HepG2 (cell line): ENCODE measurements at regions not wholly inside any gene's neighbourhood (a gene's known extent, or its start where the extent isn't known, plus 50 kb on each side); places are given as distances from the start of the nearest gene placed in this dataset.

Experiments used
- ATAC-seq: fragments of 200-7000 bp; cut with Tn5 transposase; 3 replicates; pipeline ENCODE4 v1.9.1; 2020; ENCODE audit warnings: mild to moderate bottlenecking, moderate library complexity
- BruUV-seq: library from RNA; stranded (reverse); fragments of 400-500 nt; replicated peaks from 2 replicates; lab custom pipeline; 2021; lab: Mats Ljungman, UMichigan
- CTCF ChIA-PET: fragments of 300-600 bp; formaldehyde crosslinking; extraction: SDS; loops from one replicate; lab custom pipeline; 2021; ENCODE audit warnings: low total read pairs, inconsistent platforms, low intra/inter-chr PET ratio; lab: Yijun Ruan, JAX
- POLR2A ChIA-PET: fragments of 350-600 bp; sonication (Branson Sonifier 250); formaldehyde crosslinking; loops from one replicate; lab custom pipeline; 2020; ENCODE audit warnings: antibody characterized with exemption, inconsistent platforms; lab: Yijun Ruan, JAX
- DNase-seq: peaks from one replicate; pipeline ENCODE4 v3.0.0-alpha.2; 2015; ENCODE audit warnings: low spot score
- FAIRE-seq: peaks from 3 replicates; lab custom pipeline; 2011; peaks lifted over from hg19 to GRCh38; lab: Jason Lieb, UNC
- H2AFZ ChIP-seq: one replicate; pipeline ENCODE4 v1.6.1; 2011; ENCODE audit warnings: low read length, inconsistent platforms
- H3K27ac ChIP-seq: fragments of 300-600 bp; 3 replicates; pipeline ENCODE4 v1.8.0; 2011; ENCODE audit warnings: mixed run types, mild to moderate bottlenecking, mixed read lengths, low read length, inconsistent platforms; ENCODE audit not compliant: insufficient read depth; ENCODE audit errors: extremely low read length
- H3K27me3 ChIP-seq, 2 experiments: fragments of 200-600 bp in 1 of 2; 2 replicates in 1 of 2; 3 replicates in 1 of 2; pipeline versions ENCODE4 v1.6.0 to v1.8.0; 2011; ENCODE audit warnings: low read length in 2 of 2, mild to moderate bottlenecking in 2 of 2, moderate library complexity in 2 of 2, inconsistent platforms in 1 of 2; ENCODE audit not compliant: insufficient read depth in 2 of 2, control insufficient read depth in 1 of 2
- H3K36me3 ChIP-seq, 2 experiments: fragments of 200-600 bp in 1 of 2; replicated peaks in 1 of 2; 2 replicates in 1 of 2; 3 replicates in 1 of 2; pipeline versions ENCODE4 v1.5.1 to v1.8.0; 2011; ENCODE audit warnings: low read length in 2 of 2, inconsistent platforms in 1 of 2; ENCODE audit not compliant: insufficient read depth in 2 of 2, control insufficient read depth in 1 of 2
- H3K4me1 ChIP-seq: 2 replicates; pipeline ENCODE4 v1.5.1; 2012; ENCODE audit warnings: low read length, inconsistent platforms; ENCODE audit not compliant: insufficient read depth
- H3K4me2 ChIP-seq: 2 replicates; pipeline ENCODE4 v1.6.0; 2011; ENCODE audit warnings: low read depth, low read length, inconsistent platforms
- H3K4me3 ChIP-seq, 3 experiments: fragments of 200-600 bp in 1 of 3; sonication (generic), shearing (Covaris generic) in 1 of 3; replicated peaks in 1 of 3; 2 replicates each; pipeline ENCODE4 v1.5.1; 2011 to 2016; ENCODE audit warnings: low read length in 3 of 3, inconsistent platforms in 2 of 3, low read depth in 2 of 3, mild to moderate bottlenecking in 2 of 3, control low read depth in 1 of 3, mixed read lengths in 1 of 3; ENCODE audit not compliant: insufficient read depth in 1 of 3
- H3K79me2 ChIP-seq: one replicate; pipeline ENCODE4 v1.6.1; 2011; ENCODE audit warnings: low read length, inconsistent platforms; ENCODE audit not compliant: insufficient read depth
- H3K9ac ChIP-seq: 2 replicates; pipeline ENCODE4 v1.6.0; 2011; ENCODE audit warnings: mild to moderate bottlenecking, low read depth, low read length, inconsistent platforms; ENCODE audit not compliant: insufficient read depth
- H3K9me3 ChIP-seq: 2 replicates; pipeline ENCODE4 v1.5.1; 2012; ENCODE audit warnings: mild to moderate bottlenecking, low read length
- H4K20me1 ChIP-seq: 2 replicates; pipeline ENCODE4 v1.6.0; 2011; ENCODE audit warnings: inconsistent platforms, mild to moderate bottlenecking, low read length, moderate library complexity; ENCODE audit not compliant: insufficient read depth
- AGO2 ChIP-seq: fragments of 200-400 bp; formaldehyde crosslinking; optimal IDR thresholded peaks from 2 replicates; pipeline ENCODE3; 2017; ENCODE audit warnings: mild to moderate bottlenecking, low read depth, low read length, moderate library complexity
- ARNTL ChIP-seq: sonication (generic); formaldehyde crosslinking; IDR thresholded peaks from 2 replicates; pipeline ENCODE4 v1.4.0; 2020; ENCODE audit warnings: mild to moderate bottlenecking, missing genetic modification reagents
- ETV6 ChIP-seq: sonication (generic); formaldehyde crosslinking; conservative IDR thresholded peaks from 2 replicates; pipeline ENCODE4 v1.4.0; 2020; ENCODE audit warnings: missing genetic modification reagents
- HIVEP1 ChIP-seq: sonication (generic); formaldehyde crosslinking; IDR thresholded peaks from 2 replicates; pipeline ENCODE4 v1.4.0; 2020; ENCODE audit warnings: mild to moderate bottlenecking, missing genetic modification reagents
- ISX ChIP-seq: sonication (generic); formaldehyde crosslinking; conservative IDR thresholded peaks from 2 replicates; pipeline ENCODE4 v1.5.0; 2020; ENCODE audit warnings: missing genetic modification reagents
- KMT2B ChIP-seq: IDR thresholded peaks from 2 replicates; pipeline ENCODE4 v1.6.1; 2016; ENCODE audit warnings: missing genetic modification reagents, missing compliant biosample characterization
- MEIS1 ChIP-seq: sonication (generic); formaldehyde crosslinking; IDR thresholded peaks from 2 replicates; pipeline ENCODE4 v1.9.0; 2021; ENCODE audit warnings: mild to moderate bottlenecking, missing genetic modification reagents, moderate library complexity, borderline replicate concordance
- MTA3 ChIP-seq: sonication (generic); formaldehyde crosslinking; IDR thresholded peaks from 2 replicates; pipeline ENCODE4 v1.4.0; 2020; ENCODE audit warnings: missing genetic modification reagents
- MXI1 ChIP-seq: IDR thresholded peaks from 3 replicates; pipeline ENCODE4 v1.6.1; 2012; ENCODE audit warnings: low read depth, low read length, inconsistent platforms, borderline replicate concordance
- ZBED4 ChIP-seq: sonication (generic); formaldehyde crosslinking; IDR thresholded peaks from 2 replicates; pipeline ENCODE4 v1.4.0; 2020; ENCODE audit warnings: missing genetic modification reagents, borderline replicate concordance
- ZNF136 ChIP-seq: sonication (generic); formaldehyde crosslinking; IDR thresholded peaks from 2 replicates; pipeline ENCODE4 v1.8.1; 2022; ENCODE audit warnings: low read depth, mild to moderate bottlenecking, moderate library complexity, missing genetic modification reagents
- ZNF572 ChIP-seq: sonication (generic); formaldehyde crosslinking; IDR thresholded peaks from 2 replicates; pipeline ENCODE4 v1.5.1; 2020; ENCODE audit warnings: mild to moderate bottlenecking, missing genetic modification reagents
- WGBS: methylation state at CpG from one replicate; pipeline ENCODE4 v1.1.6; 2017; ENCODE audit warnings: low lambda C conversion rate; 5-methylcytosine and 5-hydroxymethylcytosine counted together
- in situ Hi-C: cut with HindIII; loops from 2 replicates; pipeline ENCODE4 v1.10.0; 2017; ENCODE audit warnings: low pct_unique_long_range_greater_than_20kb; ENCODE audit not compliant: extremely low pct_ligation_motif_present
- intact Hi-C: fragments of 100-400 bp; cut with micrococcal nuclease; formaldehyde crosslinking; loops from one replicate; pipeline ENCODE4 v1.10.0; 2022; ENCODE audit not compliant: unreplicated experiment

GRCh38 chr1:168631671-168632400 lies 55.4 kb downstream of the XCL1 start:
- Histone ChIP-seq H3K4me3 (no peak overlapping the region), H3K27me3 (0 out of 5 replicates have a peak, but pooled peaks cover 0 to 7% of the 10 kb centered on the region in 2 experiments), H3K27ac (no peak overlapping the region), H3K36me3 (no peaks in the 10 kb centered on the region), H4K20me1 (no peaks in the 10 kb centered on the region), H3K4me1 (peaks cover 7% of the 10 kb centered on the region), H3K79me2 (no peaks in the 10 kb centered on the region), H3K9me3 (no peaks in the 10 kb centered on the region), H3K4me2 (no peak overlapping the region), H3K9ac (no peak overlapping the region), H2AFZ (no peak overlapping the region)
- WGBS, result 9% methylated on average over 7 of the region's 7 CpGs
- no peak for ATAC-seq
- no peak for DNase-seq
- intact Hi-C loops, result loop anchor here (10.0 kb wide), 1 partner anchor 353 kb away; no protein-coding TSS in a partner anchor
- in situ Hi-C loops, result no loop called here
- no peak for TF ChIP-seq ZNF572 (CRISPR knock-in tag)
- no peak for TF ChIP-seq ZBED4
- TF ChIP-seq KMT2B, result no peak
- TF ChIP-seq HIVEP1 (CRISPR knock-in tag), result no peak
- TF ChIP-seq AGO2, result no peak
- TF ChIP-seq ARNTL, result no peak
- no peak for TF ChIP-seq MEIS1 (CRISPR knock-in tag)
- no peak for TF ChIP-seq ETV6
- no peak for TF ChIP-seq ZNF136 (CRISPR knock-in tag)
- TF ChIP-seq MTA3, result no peak
- TF ChIP-seq MXI1, result no peak
- no peak for TF ChIP-seq ISX (CRISPR knock-in tag)
- no TSS peak for BruUV-seq
- no peak for FAIRE-seq
- CTCF ChIA-PET, result no interaction called here
- POLR2A ChIA-PET, result no interaction called here
